ENCODE measurements at regions not wholly inside any gene's neighbourhood (a gene's known extent, or its start where the extent isn't known, plus 50 kb on each side); places are given as distances from the start of the nearest gene placed in this dataset.

DNA sequence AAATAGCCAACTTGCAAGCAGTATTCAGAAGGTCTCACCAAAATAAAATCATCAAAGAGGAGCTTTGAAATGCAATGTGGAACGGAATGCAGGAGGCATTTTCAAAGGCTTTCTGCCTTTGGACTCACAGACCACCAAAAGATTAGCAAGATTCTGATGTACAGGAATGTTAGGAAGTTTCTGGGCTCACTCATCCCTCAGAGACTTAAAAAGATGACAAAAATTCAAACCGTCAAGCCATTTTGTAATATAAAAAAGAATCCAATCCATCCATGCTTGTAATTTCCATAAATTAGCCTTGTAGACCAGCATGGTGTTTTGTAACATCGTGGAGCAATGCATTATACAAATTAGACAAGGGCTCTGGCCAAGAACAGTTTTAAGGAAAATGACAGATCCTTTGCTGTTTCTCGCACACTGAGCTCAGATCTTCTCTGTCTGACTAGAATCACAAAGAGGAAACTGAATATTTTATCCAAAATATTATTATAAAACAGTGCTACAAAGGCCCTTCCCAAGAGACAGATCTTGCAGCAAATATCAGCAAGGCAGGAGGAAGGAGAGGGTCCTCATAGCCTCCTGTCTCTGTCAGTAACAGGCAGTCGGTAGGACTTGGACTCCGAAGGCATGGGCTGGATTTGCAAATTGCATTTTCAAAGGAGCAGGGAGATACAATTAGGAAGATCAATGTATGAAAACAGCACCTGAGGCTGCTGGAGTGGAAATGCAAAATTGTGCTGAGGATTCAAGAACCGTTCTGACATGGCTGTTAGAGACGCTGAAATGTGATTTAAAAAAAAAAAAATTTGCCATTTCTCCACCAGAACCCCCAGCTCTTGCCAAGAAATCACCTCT is 57.4 kb upstream of the NRP1 start:
- Histone ChIP-seq H3K27ac (ENCODE audit: low read depth, low read length, poor library complexity, severe bottlenecking) (no peak overlapping the region), H3K4me3 (ENCODE audit: low read depth, low read length, poor library complexity, severe bottlenecking) (no peak overlapping the region), H3K27me3 (replicated peaks; ENCODE audit: insufficient read depth, low read depth, low read length, poor library complexity) (no peaks in the 10 kb centered on the region), H3K36me3 (ENCODE audit: insufficient read depth, low read length, poor library complexity, severe bottlenecking) (no peaks in the 10 kb centered on the region), H3K4me1 (ENCODE audit: insufficient read depth, low read length, poor library complexity, severe bottlenecking) (no peaks in the 10 kb centered on the region), H3K9me3 (ENCODE audit: low read depth, low read length, poor library complexity, severe bottlenecking) (peaks cover 5% of the 10 kb centered on the region)
- no peak for DNase-seq (ENCODE audit: low spot score)
- BruUV-seq (replicated peaks): no TSS peak
- no peak for TF ChIP-seq EZH2 (IDR thresholded peaks at IDR 0.05; ENCODE audit: borderline replicate concordance, low read depth, low read length, poor library complexity, severe bottlenecking)
- TF ChIP-seq, protein P1, sequence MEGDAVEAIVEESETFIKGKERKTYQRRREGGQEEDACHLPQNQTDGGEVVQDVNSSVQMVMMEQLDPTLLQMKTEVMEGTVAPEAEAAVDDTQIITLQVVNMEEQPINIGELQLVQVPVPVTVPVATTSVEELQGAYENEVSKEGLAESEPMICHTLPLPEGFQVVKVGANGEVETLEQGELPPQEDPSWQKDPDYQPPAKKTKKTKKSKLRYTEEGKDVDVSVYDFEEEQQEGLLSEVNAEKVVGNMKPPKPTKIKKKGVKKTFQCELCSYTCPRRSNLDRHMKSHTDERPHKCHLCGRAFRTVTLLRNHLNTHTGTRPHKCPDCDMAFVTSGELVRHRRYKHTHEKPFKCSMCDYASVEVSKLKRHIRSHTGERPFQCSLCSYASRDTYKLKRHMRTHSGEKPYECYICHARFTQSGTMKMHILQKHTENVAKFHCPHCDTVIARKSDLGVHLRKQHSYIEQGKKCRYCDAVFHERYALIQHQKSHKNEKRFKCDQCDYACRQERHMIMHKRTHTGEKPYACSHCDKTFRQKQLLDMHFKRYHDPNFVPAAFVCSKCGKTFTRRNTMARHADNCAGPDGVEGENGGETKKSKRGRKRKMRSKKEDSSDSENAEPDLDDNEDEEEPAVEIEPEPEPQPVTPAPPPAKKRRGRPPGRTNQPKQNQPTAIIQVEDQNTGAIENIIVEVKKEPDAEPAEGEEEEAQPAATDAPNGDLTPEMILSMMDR (conservative IDR thresholded peaks at IDR 0.05; ENCODE audit: low read depth, low read length): no peak
- CTCF ChIA-PET: no interaction called here
- POLR2A ChIA-PET (ENCODE audit: low non-redundant PET): no interaction called here
- intact Hi-C loops (cut with micrococcal nuclease; ENCODE audit: unreplicated experiment): no loop called here

DNA sequence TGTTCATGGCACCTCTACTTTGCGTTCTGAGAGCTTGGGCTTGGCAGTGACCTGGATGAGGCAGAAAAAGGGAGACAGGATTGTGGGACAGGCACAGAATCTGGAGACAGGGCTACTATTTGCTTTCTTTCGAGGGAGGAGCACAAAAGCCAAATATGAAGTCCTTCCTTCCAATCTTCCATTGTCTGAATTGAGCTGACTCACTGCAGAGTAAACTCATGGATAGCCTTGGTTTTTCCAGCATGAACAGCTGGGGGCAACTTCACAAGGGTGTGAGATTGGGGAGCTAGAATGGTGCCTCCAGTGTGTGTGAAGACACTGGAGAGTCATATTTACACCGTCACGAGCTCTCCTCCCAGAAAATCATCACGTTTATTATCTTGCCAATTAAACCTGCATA is 55.6 kb upstream of the NRP1 start:
- ChIA-PET CTCF (no interaction called here), POLR2A (ENCODE audit: low non-redundant PET) (no interaction called here)
- intact Hi-C loops (cut with micrococcal nuclease; ENCODE audit: unreplicated experiment): no loop called here
- TF ChIP-seq, protein P1 (conservative IDR thresholded peaks at IDR 0.05; ENCODE audit: low read depth, low read length): no peak
- TF ChIP-seq EZH2 (IDR thresholded peaks at IDR 0.05; ENCODE audit: borderline replicate concordance, low read depth, low read length, poor library complexity, severe bottlenecking): no peak
- Histone ChIP-seq H3K27ac (ENCODE audit: low read depth, low read length, poor library complexity, severe bottlenecking) (no peak overlapping the region), H3K4me3 (ENCODE audit: low read depth, low read length, poor library complexity, severe bottlenecking) (no peak overlapping the region), H3K4me1 (ENCODE audit: insufficient read depth, low read length, poor library complexity, severe bottlenecking) (no peaks in the 10 kb centered on the region), H3K27me3 (replicated peaks; ENCODE audit: insufficient read depth, low read depth, low read length, poor library complexity) (no peaks in the 10 kb centered on the region), H3K9me3 (ENCODE audit: low read depth, low read length, poor library complexity, severe bottlenecking) (no peaks in the 10 kb centered on the region), H3K36me3 (ENCODE audit: insufficient read depth, low read length, poor library complexity, severe bottlenecking) (no peaks in the 10 kb centered on the region)
- BruUV-seq (replicated peaks): no TSS peak
- DNase-seq (ENCODE audit: low spot score): no peak

DNA sequence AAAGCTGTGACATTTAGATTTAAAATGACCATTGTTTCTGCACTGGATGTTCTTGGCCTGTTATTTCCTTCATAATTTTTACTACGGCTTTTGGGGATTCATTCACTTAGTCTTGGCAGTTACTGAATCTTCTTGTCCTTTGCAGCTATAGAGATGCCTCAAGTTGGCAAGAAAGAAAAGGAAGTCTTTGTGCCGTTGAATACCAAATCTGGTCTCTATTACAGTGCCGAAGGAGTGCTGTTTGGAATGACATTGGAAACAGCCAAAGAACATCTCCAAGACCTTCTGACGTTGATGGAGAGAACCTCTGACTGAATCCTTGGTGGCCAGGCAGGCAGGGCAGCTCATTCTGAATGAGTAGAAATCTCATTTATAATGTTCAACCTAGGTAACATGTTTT is 54.3 kb upstream of the NRP1 start:
- no peaks in the 10 kb centered on the region for H3K36me3 ChIP-seq (ENCODE audit: insufficient read depth, low read length, poor library complexity, severe bottlenecking)

More for the DNA sequence above, 54.3 kb upstream of the NRP1 start:
- H3K4me3 ChIP-seq (ENCODE audit: low read depth, low read length, poor library complexity, severe bottlenecking): no peak overlapping the region
- no peaks in the 10 kb centered on the region for H3K4me1 ChIP-seq (ENCODE audit: insufficient read depth, low read length, poor library complexity, severe bottlenecking)
- intact Hi-C loops (cut with micrococcal nuclease; ENCODE audit: unreplicated experiment): no loop called here
- BruUV-seq (replicated peaks): no TSS peak
- no peak for DNase-seq (ENCODE audit: low spot score)
- POLR2A ChIA-PET (ENCODE audit: low non-redundant PET): no interaction called here
- no peaks in the 10 kb centered on the region for H3K27me3 ChIP-seq (replicated peaks; ENCODE audit: insufficient read depth, low read depth, low read length, poor library complexity)
- H3K9me3 ChIP-seq (ENCODE audit: low read depth, low read length, poor library complexity, severe bottlenecking): no peaks in the 10 kb centered on the region
- CTCF ChIA-PET: interaction anchor here (0.6 kb wide), 1 partner anchor 54 kb away, joined by 9 read pairs; the partner anchor contains the start of gene NRP1
- H3K27ac ChIP-seq (ENCODE audit: low read depth, low read length, poor library complexity, severe bottlenecking): no peak overlapping the region
- TF ChIP-seq, protein P1 (conservative IDR thresholded peaks at IDR 0.05; ENCODE audit: low read depth, low read length): no peak
- TF ChIP-seq EZH2 (IDR thresholded peaks at IDR 0.05; ENCODE audit: borderline replicate concordance, low read depth, low read length, poor library complexity, severe bottlenecking): no peak
